ENCODE measurements at regions not wholly inside any gene's neighbourhood (a gene's known extent, or its start where the extent isn't known, plus 50 kb on each side); places are given as distances from the start of the nearest gene placed in this dataset.

- CTCF ChIA-PET, result no interaction called here
- Mint-ChIP-seq H3K27me3 (ENCODE audit: unreplicated experiment) (no peaks in the 10 kb centered on the region), H3K4me1 (ENCODE audit: low read depth, unreplicated experiment) (no peaks in the 10 kb centered on the region), H3K27ac (ENCODE audit: unreplicated experiment) (no peak overlapping the region), H3K4me3 (ENCODE audit: low read depth, unreplicated experiment) (no peak overlapping the region), H3K9me3 (ENCODE audit: low read depth, unreplicated experiment) (peaks cover 14% of the 10 kb centered on the region), H3K36me3 (ENCODE audit: insufficient read depth, unreplicated experiment) (no peaks in the 10 kb centered on the region)
- no TSS peak for BruUV-seq (replicated peaks)
- no peak for DNase-seq
- TF ChIP-seq CTCF (IDR thresholded peaks at IDR 0.05; ENCODE audit: unreplicated experiment), result no peak
- intact Hi-C loops (cut with micrococcal nuclease; ENCODE audit: unreplicated experiment), result no loop called here
Observed at GRCh38 chr15:46450810-46451182, 816.0 kb downstream of the SQOR start.

- TF ChIP-seq CTCF (IDR thresholded peaks at IDR 0.05; ENCODE audit: unreplicated experiment), result no peak
- no peaks in the 10 kb centered on the region for H3K4me1 Mint-ChIP-seq (ENCODE audit: low read depth, unreplicated experiment)
- no peak for DNase-seq
- H3K27me3 Mint-ChIP-seq (ENCODE audit: unreplicated experiment), result no peaks in the 10 kb centered on the region
- intact Hi-C loops (cut with micrococcal nuclease; ENCODE audit: unreplicated experiment), result no loop called here
- H3K9me3 Mint-ChIP-seq (ENCODE audit: low read depth, unreplicated experiment), result peaks cover 14% of the 10 kb centered on the region
- no TSS peak for BruUV-seq (replicated peaks)
- H3K36me3 Mint-ChIP-seq (ENCODE audit: insufficient read depth, unreplicated experiment), result no peaks in the 10 kb centered on the region
- CTCF ChIA-PET, result no interaction called here
- H3K27ac Mint-ChIP-seq (ENCODE audit: unreplicated experiment), result no peak overlapping the region
- no peak overlapping the region for H3K4me3 Mint-ChIP-seq (ENCODE audit: low read depth, unreplicated experiment)
Observed at GRCh38 chr15:46452297-46452820, 817.5 kb downstream of the SQOR start.

- no peaks in the 10 kb centered on the region for H3K27me3 Mint-ChIP-seq (ENCODE audit: unreplicated experiment)
- no peak for DNase-seq
- TF ChIP-seq CTCF (IDR thresholded peaks at IDR 0.05; ENCODE audit: unreplicated experiment), result no peak
- peaks cover 10% of the 10 kb centered on the region for H3K9me3 Mint-ChIP-seq (ENCODE audit: low read depth, unreplicated experiment)
- BruUV-seq (replicated peaks), result no TSS peak
- H3K27ac Mint-ChIP-seq (ENCODE audit: unreplicated experiment), result no peak overlapping the region
- H3K4me1 Mint-ChIP-seq (ENCODE audit: low read depth, unreplicated experiment), result no peaks in the 10 kb centered on the region
- CTCF ChIA-PET, result no interaction called here
- no peak overlapping the region for H3K4me3 Mint-ChIP-seq (ENCODE audit: low read depth, unreplicated experiment)
- no peaks in the 10 kb centered on the region for H3K36me3 Mint-ChIP-seq (ENCODE audit: insufficient read depth, unreplicated experiment)
- intact Hi-C loops (cut with micrococcal nuclease; ENCODE audit: unreplicated experiment), result no loop called here
Observed at GRCh38 chr15:46456456-46456855, 821.6 kb downstream of the SQOR start.

GRCh38 chr15:46460431-46461094, 825.7 kb downstream of the SQOR start:
- H3K4me1 Mint-ChIP-seq (ENCODE audit: low read depth, unreplicated experiment), result no peaks in the 10 kb centered on the region

More at GRCh38 chr15:46460431-46461094, 825.7 kb downstream of the SQOR start:
- Mint-ChIP-seq H3K27ac (ENCODE audit: unreplicated experiment) (no peak overlapping the region), H3K9me3 (ENCODE audit: low read depth, unreplicated experiment) (peaks cover 8% of the 10 kb centered on the region), H3K36me3 (ENCODE audit: insufficient read depth, unreplicated experiment) (no peaks in the 10 kb centered on the region), H3K4me3 (ENCODE audit: low read depth, unreplicated experiment) (no peak overlapping the region), H3K27me3 (ENCODE audit: unreplicated experiment) (no peaks in the 10 kb centered on the region)
- no TSS peak for BruUV-seq (replicated peaks)
- intact Hi-C loops (cut with micrococcal nuclease; ENCODE audit: unreplicated experiment), result no loop called here
- CTCF ChIA-PET, result no interaction called here
- DNase-seq, result no peak
- TF ChIP-seq CTCF (IDR thresholded peaks at IDR 0.05; ENCODE audit: unreplicated experiment), result no peak
